A673 (cell line): ENCODE measurements at regions not wholly inside any gene's neighbourhood (a gene's known extent, or its start where the extent isn't known, plus 50 kb on each side); places are given as distances from the start of the nearest gene placed in this dataset.

Experiments
- CTCF ChIP-seq: fragments of 300-800, 200-600 bp; sonication (generic); conservative IDR thresholded peaks from 2 replicates; pipeline ENCODE4 v1.5.1; 2017; ENCODE audit warnings: low read depth, mild to moderate bottlenecking, antibody characterized with exemption, low read length, moderate library complexity, mixed read lengths
- EZH2 ChIP-seq: fragments of 200-600 bp; sonication (generic); IDR thresholded peaks from 2 replicates; pipeline ENCODE4 v1.6.1; 2017; ENCODE audit warnings: borderline replicate concordance, low read depth, mild to moderate bottlenecking, mixed read lengths, antibody characterized with exemption, low read length; ENCODE audit not compliant: poor library complexity, severe bottlenecking

GRCh38 chr4:126081336-126081735, 766.6 kb downstream of the FAT4 start:
- TF ChIP-seq CTCF (no peak), EZH2 (no peak)
